ENCODE measurements at regions not wholly inside any gene's neighbourhood (a gene's known extent, or its start where the extent isn't known, plus 50 kb on each side); places are given as distances from the start of the nearest gene placed in this dataset.
"Not testable (repeated sequence)": the region's sequence is repeated elsewhere in the genome, so short reads cannot be mapped to it uniquely, and the experiment has no call there.

DNA sequence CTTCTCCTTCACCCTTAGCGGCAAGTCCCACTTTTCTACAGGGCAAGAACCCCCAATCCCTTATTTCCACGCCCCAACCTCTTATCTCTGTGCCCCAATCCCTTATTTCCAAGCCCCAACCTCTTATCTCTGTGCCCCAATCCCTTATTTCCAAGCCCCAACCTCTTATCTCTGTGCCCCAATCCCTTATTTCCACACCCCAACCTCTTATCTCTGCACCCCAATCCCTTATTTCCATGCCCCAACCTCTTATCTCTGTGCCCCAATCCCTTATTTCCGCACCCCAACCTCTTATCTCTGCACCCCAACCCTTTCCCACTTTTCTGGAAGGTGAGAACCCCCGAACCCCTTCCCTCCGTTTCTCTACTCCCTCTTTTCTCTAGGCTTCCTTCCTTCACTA is 116.1 kb upstream of the GJE1 start:
- TF ChIP-seq, protein P1, sequence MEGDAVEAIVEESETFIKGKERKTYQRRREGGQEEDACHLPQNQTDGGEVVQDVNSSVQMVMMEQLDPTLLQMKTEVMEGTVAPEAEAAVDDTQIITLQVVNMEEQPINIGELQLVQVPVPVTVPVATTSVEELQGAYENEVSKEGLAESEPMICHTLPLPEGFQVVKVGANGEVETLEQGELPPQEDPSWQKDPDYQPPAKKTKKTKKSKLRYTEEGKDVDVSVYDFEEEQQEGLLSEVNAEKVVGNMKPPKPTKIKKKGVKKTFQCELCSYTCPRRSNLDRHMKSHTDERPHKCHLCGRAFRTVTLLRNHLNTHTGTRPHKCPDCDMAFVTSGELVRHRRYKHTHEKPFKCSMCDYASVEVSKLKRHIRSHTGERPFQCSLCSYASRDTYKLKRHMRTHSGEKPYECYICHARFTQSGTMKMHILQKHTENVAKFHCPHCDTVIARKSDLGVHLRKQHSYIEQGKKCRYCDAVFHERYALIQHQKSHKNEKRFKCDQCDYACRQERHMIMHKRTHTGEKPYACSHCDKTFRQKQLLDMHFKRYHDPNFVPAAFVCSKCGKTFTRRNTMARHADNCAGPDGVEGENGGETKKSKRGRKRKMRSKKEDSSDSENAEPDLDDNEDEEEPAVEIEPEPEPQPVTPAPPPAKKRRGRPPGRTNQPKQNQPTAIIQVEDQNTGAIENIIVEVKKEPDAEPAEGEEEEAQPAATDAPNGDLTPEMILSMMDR (IDR thresholded peaks at IDR 0.05), result not testable (repeated sequence)
- TF ChIP-seq POLR2A (IDR thresholded peaks at IDR 0.05), result not testable (repeated sequence)

Data from heart left ventricle (tissue), 13 donors.